OCI-LY7 (cell line): ENCODE measurements at regions not wholly inside any gene's neighbourhood (a gene's known extent, or its start where the extent isn't known, plus 50 kb on each side); places are given as distances from the start of the nearest gene placed in this dataset.

Experiments used
- BruUV-seq: library from RNA; stranded (reverse); fragments of 400-500 nt; replicated peaks from 2 replicates; lab custom pipeline; 2021; lab: Mats Ljungman, UMichigan
- CTCF ChIA-PET: fragments of 300-600 bp; sonication (Branson Sonifier 250); formaldehyde crosslinking; loops from one replicate; lab custom pipeline; 2022; ENCODE audit warnings: antibody characterized with exemption; ENCODE audit not compliant: unreplicated experiment; lab: Charles Lee
- POLR2A ChIA-PET: fragments of 300-600 bp; sonication (Branson Sonifier 250); formaldehyde crosslinking; loops from one replicate; lab custom pipeline; 2022; ENCODE audit warnings: antibody characterized with exemption; lab: Charles Lee
- DNase-seq: peaks from one replicate; pipeline ENCODE4 v3.0.0-alpha.2; 2015; ENCODE audit warnings: low spot score
- H2AFZ ChIP-seq: fragments of 200-600 bp; sonication (generic), shearing (Covaris generic); 2 replicates; pipeline ENCODE4 v1.6.1; 2014; ENCODE audit warnings: mild to moderate bottlenecking, antibody characterized with exemption, low read length, moderate library complexity
- H3K27ac ChIP-seq: fragments of 200-600 bp; sonication (generic); 2 replicates; pipeline ENCODE4 v1.5.1; 2014; ENCODE audit warnings: mixed run types, low read depth, mild to moderate bottlenecking, moderate library complexity, low read length, inconsistent platforms; ENCODE audit not compliant: poor library complexity, severe bottlenecking
- H3K36me3 ChIP-seq: fragments of 200-600 bp; sonication (generic); 2 replicates; pipeline ENCODE4 v1.6.1; 2014; ENCODE audit warnings: mild to moderate bottlenecking, antibody characterized with exemption, low read length, moderate library complexity, mixed read lengths; ENCODE audit not compliant: insufficient read depth
- H3K4me1 ChIP-seq: fragments of 200-600 bp; sonication (generic); 2 replicates; pipeline ENCODE4 v1.5.1; 2014; ENCODE audit warnings: mild to moderate bottlenecking, low read length; ENCODE audit not compliant: insufficient read depth, poor library complexity, severe bottlenecking
- H3K4me2 ChIP-seq: fragments of 200-600 bp; sonication (generic); 2 replicates; pipeline ENCODE4 v1.6.1; 2014; ENCODE audit warnings: mild to moderate bottlenecking, low read length
- H3K4me3 ChIP-seq: fragments of 200-600 bp; sonication (generic); 2 replicates; pipeline ENCODE4 v1.5.1; 2014; ENCODE audit warnings: mild to moderate bottlenecking, low read depth, low read length; ENCODE audit not compliant: poor library complexity, severe bottlenecking
- H3K79me2 ChIP-seq: fragments of 200-600 bp; sonication (generic); 2 replicates; pipeline ENCODE4 v1.6.1; 2016; ENCODE audit warnings: low read depth, mild to moderate bottlenecking, low read length, moderate library complexity, mixed read lengths; ENCODE audit not compliant: insufficient read depth
- H3K9me2 ChIP-seq: fragments of 200-600 bp; sonication (generic); 2 replicates; pipeline ENCODE4 v1.6.1; 2016; ENCODE audit warnings: mild to moderate bottlenecking, low read length, mixed read lengths; ENCODE audit not compliant: insufficient read depth
- H3K9me3 ChIP-seq: fragments of 200-600 bp; sonication (generic); 2 replicates; pipeline ENCODE4 v1.6.1; 2014; ENCODE audit warnings: mild to moderate bottlenecking, mixed run types, low read length, mixed read lengths
- H4K20me1 ChIP-seq: fragments of 200-600 bp; sonication (generic); 2 replicates; pipeline ENCODE4 v1.6.1; 2014; ENCODE audit warnings: mild to moderate bottlenecking, antibody characterized with exemption, low read length, moderate library complexity, mixed read lengths; ENCODE audit not compliant: insufficient read depth
- EZH2phosphoT487 ChIP-seq: fragments of 200-600 bp; sonication (generic); IDR thresholded peaks from 2 replicates; pipeline ENCODE4 v1.6.1; 2018; ENCODE audit warnings: low read depth, borderline replicate concordance, mild to moderate bottlenecking, mixed run types, antibody characterized with exemption, low read length, moderate library complexity, mixed read lengths
- intact Hi-C: fragments of 100-400 bp; cut with micrococcal nuclease; formaldehyde crosslinking; loops from one replicate; pipeline ENCODE4 v1.10.0; 2022; ENCODE audit not compliant: unreplicated experiment
- TF ChIP-seq, protein P1 (sequence below): fragments of 200-600 bp; sonication (generic); conservative IDR thresholded peaks from 2 replicates; pipeline ENCODE4 v1.5.1; 2014; ENCODE audit warnings: mild to moderate bottlenecking, antibody characterized with exemption, low read length, moderate library complexity, mixed read lengths

DNA sequence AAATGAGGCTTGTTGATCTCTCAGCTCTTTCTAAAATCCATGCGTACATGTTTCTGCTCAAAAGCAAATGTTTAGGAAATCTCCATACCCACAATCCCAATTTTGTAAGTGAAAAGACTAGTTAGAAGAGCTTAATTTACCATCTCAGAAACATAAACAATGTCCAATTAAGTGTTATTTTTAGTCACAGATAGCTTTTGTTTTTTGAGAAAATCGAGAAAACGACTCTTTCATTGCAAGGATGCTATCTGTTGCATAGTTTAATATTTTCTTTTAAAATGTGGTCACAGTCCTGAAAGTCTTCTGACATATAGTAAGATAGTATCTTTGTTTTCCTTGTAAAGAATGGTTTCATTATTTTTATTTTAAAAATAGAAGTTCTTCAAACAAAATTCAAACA is 338.0 kb upstream of the DAB2 start:
- H3K9me3 ChIP-seq = no peaks in the 10 kb centered on the region
- no peak overlapping the region for H3K27ac ChIP-seq
- POLR2A ChIA-PET = interaction anchor here (0.7 kb wide), 1 partner anchor 8 kb away, joined by 4 read pairs; no protein-coding TSS in a partner anchor
- H2AFZ ChIP-seq = no peak overlapping the region
- intact Hi-C loops = no loop called here
- H3K79me2 ChIP-seq = no peaks in the 10 kb centered on the region
- H3K4me2 ChIP-seq = no peak overlapping the region
- H3K36me3 ChIP-seq = no peaks in the 10 kb centered on the region
- TF ChIP-seq, protein P1, sequence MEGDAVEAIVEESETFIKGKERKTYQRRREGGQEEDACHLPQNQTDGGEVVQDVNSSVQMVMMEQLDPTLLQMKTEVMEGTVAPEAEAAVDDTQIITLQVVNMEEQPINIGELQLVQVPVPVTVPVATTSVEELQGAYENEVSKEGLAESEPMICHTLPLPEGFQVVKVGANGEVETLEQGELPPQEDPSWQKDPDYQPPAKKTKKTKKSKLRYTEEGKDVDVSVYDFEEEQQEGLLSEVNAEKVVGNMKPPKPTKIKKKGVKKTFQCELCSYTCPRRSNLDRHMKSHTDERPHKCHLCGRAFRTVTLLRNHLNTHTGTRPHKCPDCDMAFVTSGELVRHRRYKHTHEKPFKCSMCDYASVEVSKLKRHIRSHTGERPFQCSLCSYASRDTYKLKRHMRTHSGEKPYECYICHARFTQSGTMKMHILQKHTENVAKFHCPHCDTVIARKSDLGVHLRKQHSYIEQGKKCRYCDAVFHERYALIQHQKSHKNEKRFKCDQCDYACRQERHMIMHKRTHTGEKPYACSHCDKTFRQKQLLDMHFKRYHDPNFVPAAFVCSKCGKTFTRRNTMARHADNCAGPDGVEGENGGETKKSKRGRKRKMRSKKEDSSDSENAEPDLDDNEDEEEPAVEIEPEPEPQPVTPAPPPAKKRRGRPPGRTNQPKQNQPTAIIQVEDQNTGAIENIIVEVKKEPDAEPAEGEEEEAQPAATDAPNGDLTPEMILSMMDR = no peak
- TF ChIP-seq EZH2phosphoT487 = no peak
- CTCF ChIA-PET = no interaction called here
- H3K9me2 ChIP-seq = no peaks in the 10 kb centered on the region
- H4K20me1 ChIP-seq = no peaks in the 10 kb centered on the region
- no peak overlapping the region for H3K4me3 ChIP-seq
- no TSS peak for BruUV-seq
- DNase-seq = no peak
- no peaks in the 10 kb centered on the region for H3K4me1 ChIP-seq

DNA sequence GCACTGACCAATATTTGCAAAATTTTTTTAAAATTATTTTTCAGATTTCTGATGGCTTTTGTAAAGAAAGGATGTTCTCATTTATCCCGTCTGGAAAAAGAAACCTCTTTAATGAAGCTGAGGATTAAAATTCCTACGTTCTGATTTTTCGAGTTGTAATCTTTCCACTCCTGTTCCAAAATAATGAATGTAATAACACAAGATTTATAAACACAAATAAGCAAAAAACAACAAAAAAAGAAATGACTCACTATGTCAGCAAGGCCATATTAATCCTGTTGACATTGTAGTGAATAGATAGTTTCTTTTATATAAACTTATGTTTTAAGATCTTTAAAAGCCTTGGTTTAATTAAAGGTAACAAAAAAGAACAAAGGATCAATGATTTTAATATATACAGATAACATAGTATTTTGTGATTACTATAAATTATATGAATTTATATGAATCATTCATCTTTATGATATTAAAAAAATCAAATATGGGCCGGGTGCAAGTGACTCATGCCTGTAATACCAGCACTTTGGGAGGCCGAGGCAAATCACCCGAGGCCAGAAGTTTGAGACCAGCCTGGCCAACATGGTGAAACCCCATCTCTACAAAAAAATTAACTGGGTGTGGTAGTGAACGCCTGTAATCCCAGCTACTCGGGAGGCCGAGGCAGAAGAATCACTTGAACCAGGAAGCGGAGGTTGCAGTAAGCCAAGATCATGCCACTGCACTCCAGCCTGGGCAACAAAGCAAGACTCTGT is 336.6 kb upstream of the DAB2 start:
- TF ChIP-seq, protein P1 = no peak
- TF ChIP-seq EZH2phosphoT487 = no peak
- Histone ChIP-seq H3K4me2 (no peak overlapping the region), H3K9me3 (no peaks in the 10 kb centered on the region), H3K9me2 (no peaks in the 10 kb centered on the region), H3K79me2 (no peaks in the 10 kb centered on the region), H3K4me3 (no peak overlapping the region), H3K4me1 (no peaks in the 10 kb centered on the region), H4K20me1 (no peaks in the 10 kb centered on the region), H2AFZ (no peak overlapping the region), H3K27ac (no peak overlapping the region), H3K36me3 (no peaks in the 10 kb centered on the region)
- BruUV-seq = no TSS peak
- intact Hi-C loops = no loop called here
- DNase-seq = no peak
- CTCF ChIA-PET = no interaction called here
- POLR2A ChIA-PET = no interaction called here

DNA sequence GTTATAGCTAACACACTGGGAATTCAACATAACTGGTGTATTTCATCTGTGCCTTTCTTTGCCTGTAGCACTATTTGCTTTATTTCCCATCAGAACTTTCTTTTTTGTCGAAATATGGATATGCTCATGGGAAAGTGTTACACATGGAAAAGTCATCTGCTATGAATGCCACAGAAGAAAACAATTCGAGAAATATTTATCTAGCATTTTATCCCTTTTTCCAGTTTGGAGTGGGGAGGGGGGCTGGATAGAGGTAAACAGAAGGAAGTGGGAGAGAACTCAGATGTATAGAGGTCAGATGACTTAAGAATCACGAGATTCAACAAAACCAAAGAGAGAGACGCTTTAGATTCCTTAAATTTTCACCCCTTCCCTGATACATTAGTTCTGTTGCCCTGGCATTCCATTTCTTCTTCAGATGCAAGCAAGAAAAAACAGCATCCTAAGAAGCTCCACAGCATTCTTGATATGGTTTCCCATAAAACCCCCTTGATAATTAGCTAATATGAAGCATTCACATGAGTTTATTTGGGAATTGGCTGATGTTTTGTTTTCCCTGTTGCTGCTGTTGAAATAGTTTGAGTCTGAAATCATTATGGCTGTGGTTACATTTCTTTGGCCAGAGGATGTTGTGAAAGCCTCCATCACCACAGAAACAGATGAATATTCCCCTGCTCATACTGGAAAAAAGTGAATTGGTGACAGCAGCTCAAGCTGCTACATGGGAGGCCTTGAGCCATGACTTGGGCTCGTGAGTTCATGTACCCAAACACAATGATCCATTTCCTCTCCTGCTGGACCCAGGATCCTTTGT is 335.8 kb upstream of the DAB2 start:
- H3K4me1 ChIP-seq = no peaks in the 10 kb centered on the region
- H3K36me3 ChIP-seq = no peaks in the 10 kb centered on the region
- ChIA-PET POLR2A (no interaction called here), CTCF (no interaction called here)
- intact Hi-C loops = no loop called here
- no peaks in the 10 kb centered on the region for H4K20me1 ChIP-seq
- no peak for TF ChIP-seq EZH2phosphoT487
- TF ChIP-seq, protein P1 = no peak
- no peak for DNase-seq
- H3K4me3 ChIP-seq = no peak overlapping the region
- H2AFZ ChIP-seq = no peak overlapping the region
- H3K9me2 ChIP-seq = no peaks in the 10 kb centered on the region
- H3K9me3 ChIP-seq = no peaks in the 10 kb centered on the region
- H3K27ac ChIP-seq = no peak overlapping the region
- BruUV-seq = no TSS peak
- no peaks in the 10 kb centered on the region for H3K79me2 ChIP-seq
- no peak overlapping the region for H3K4me2 ChIP-seq
